ENCODE measurements at regions not wholly inside any gene's neighbourhood (a gene's known extent, or its start where the extent isn't known, plus 50 kb on each side); places are given as distances from the start of the nearest gene placed in this dataset.

DNA sequence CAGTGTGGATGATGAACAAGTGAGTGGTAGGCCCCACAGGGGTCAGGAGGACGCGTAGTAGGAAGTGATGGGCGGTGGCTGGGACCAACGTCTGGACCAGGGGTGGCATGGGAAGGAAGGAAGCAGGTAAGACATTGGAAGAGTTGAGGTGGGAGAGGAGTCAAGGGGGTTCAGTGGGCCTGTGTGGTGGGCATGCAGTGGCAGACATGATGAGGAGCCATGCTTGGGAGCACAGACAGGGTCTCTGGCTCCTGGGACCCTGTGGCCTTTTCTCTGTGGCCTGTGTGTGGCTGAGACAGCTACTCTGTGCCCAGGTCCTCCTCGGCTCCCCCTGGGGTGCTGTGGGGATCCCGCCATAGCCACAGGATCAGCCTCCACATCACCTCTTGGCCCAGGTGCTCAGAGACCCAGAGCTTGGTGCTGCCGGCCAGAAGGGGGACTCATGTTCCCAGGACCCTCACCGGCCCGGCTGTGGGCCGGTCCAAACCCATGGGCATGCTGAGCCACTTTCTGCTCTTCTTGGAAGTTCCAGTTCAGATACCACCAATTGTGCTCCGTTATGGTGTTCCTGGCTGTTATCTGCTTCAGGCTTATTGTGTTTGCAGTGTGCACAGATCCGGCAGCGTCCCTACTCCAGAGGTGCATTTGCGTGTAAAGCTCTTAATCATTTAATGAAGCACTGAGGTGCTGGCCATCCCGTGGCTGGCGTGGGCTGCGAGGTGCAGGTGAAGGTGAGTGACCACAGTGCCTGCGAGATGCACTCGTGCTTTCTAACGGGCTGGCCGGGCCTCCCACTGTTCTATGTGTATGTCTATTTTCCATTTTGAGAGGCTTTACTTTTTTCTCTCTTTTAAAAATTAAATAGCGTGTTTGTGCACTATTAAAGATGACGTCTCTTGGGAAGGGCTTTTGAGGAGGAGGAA, 147.9 kb downstream of the TEX29 start:
- Histone ChIP-seq H3K4me1 (no peaks in the 10 kb centered on the region), H3K36me3 (replicated peaks in 1 of 2; ENCODE audit: insufficient read depth in 1 of 2, low read depth in 2 of 2) (no peaks in the 10 kb centered on the region), H3K4me3 (no peak overlapping the region), H3K27me3 (no peaks in the 10 kb centered on the region), H3K27ac (no peak overlapping the region), H3K9me3 (no peaks in the 10 kb centered on the region)
- no peak for ATAC-seq
- 72 to 79% methylated on average over 20 to 23 of the region's 23 CpGs for WGBS, 2 donors
- DNase-seq = no peak
- no peak for TF ChIP-seq POLR2A (IDR thresholded peaks at IDR 0.05)
- TF ChIP-seq, protein P1, sequence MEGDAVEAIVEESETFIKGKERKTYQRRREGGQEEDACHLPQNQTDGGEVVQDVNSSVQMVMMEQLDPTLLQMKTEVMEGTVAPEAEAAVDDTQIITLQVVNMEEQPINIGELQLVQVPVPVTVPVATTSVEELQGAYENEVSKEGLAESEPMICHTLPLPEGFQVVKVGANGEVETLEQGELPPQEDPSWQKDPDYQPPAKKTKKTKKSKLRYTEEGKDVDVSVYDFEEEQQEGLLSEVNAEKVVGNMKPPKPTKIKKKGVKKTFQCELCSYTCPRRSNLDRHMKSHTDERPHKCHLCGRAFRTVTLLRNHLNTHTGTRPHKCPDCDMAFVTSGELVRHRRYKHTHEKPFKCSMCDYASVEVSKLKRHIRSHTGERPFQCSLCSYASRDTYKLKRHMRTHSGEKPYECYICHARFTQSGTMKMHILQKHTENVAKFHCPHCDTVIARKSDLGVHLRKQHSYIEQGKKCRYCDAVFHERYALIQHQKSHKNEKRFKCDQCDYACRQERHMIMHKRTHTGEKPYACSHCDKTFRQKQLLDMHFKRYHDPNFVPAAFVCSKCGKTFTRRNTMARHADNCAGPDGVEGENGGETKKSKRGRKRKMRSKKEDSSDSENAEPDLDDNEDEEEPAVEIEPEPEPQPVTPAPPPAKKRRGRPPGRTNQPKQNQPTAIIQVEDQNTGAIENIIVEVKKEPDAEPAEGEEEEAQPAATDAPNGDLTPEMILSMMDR (IDR thresholded peaks at IDR 0.05) = no peak
- intact Hi-C loops (cut with DNase I) = no loop called here

DNA sequence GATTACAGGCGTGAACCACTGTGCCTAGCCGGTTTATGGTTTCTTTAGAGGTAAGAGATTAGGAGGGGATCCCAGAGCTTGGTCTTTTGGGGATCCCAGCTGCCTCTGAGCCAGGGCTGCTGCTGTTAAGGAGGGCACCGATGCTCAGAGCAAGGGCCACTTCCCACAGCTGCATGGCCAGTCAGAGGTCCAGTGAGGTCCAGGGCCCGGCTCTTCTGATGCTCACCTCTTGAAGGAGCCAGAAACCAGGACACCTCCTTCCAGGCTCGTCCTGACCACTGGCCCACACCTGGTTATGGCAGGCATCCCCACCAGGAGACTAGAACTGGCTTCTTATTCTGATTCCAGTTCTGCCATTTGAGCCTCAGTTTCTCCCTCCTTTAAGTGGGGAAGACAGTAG, 149.0 kb downstream of the TEX29 start:
- no peak for DNase-seq
- intact Hi-C loops (cut with DNase I) = no loop called here
- Histone ChIP-seq H3K27ac (no peak overlapping the region), H3K27me3 (no peaks in the 10 kb centered on the region), H3K4me3 (no peak overlapping the region), H3K4me1 (no peaks in the 10 kb centered on the region), H3K36me3 (replicated peaks in 1 of 2; ENCODE audit: insufficient read depth in 1 of 2, low read depth in 2 of 2) (no peaks in the 10 kb centered on the region), H3K9me3 (no peaks in the 10 kb centered on the region)
- WGBS, 2 donors = 77 to 79% methylated on average over 5 of the region's 5 CpGs
- ATAC-seq = no peak
- TF ChIP-seq, protein P1 (IDR thresholded peaks at IDR 0.05) = no peak
- TF ChIP-seq POLR2A (IDR thresholded peaks at IDR 0.05) = no peak

DNA sequence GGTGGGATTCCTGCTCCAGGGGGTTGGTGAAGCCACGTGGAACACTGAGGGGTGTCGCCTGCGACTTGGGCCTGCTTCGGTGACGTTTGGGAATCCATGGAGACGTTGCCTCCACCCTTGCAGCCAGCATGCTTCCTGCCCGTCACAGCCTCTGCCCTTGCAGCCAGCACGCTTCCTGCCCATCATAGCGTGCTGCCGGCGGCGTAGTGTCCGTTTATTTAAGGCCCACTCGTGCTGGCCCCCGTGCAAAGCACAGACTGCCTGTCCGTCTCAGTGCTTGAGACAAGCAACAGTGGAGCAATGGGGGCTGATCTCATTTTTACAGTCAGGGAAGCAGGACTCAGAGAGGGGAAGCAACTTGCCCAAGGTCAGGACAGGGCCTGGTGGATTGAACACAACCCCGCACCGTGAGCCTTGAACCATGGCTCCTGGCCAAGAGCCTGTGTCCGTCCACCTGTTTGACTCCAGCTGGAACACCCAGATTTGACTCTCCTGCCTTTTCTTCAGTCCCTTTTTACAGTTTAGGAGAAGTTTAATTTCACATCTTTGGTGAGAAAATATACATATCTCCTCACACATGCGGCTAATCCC, 149.6 kb downstream of the TEX29 start:
- no peaks in the 10 kb centered on the region for H3K9me3 ChIP-seq
- no peaks in the 10 kb centered on the region for H3K36me3 ChIP-seq (replicated peaks in 1 of 2; ENCODE audit: insufficient read depth in 1 of 2, low read depth in 2 of 2)
- intact Hi-C loops (cut with DNase I) = no loop called here
- H3K4me3 ChIP-seq = no peak overlapping the region
- no peaks in the 10 kb centered on the region for H3K4me1 ChIP-seq
- WGBS, 2 donors = 66 to 69% methylated on average over 20 of the region's 20 CpGs
- H3K27me3 ChIP-seq = no peaks in the 10 kb centered on the region
- no peak for DNase-seq
- no peak for ATAC-seq
- no peak overlapping the region for H3K27ac ChIP-seq
- TF ChIP-seq, protein P1 (IDR thresholded peaks at IDR 0.05) = no peak
- TF ChIP-seq POLR2A (IDR thresholded peaks at IDR 0.05) = no peak

DNA sequence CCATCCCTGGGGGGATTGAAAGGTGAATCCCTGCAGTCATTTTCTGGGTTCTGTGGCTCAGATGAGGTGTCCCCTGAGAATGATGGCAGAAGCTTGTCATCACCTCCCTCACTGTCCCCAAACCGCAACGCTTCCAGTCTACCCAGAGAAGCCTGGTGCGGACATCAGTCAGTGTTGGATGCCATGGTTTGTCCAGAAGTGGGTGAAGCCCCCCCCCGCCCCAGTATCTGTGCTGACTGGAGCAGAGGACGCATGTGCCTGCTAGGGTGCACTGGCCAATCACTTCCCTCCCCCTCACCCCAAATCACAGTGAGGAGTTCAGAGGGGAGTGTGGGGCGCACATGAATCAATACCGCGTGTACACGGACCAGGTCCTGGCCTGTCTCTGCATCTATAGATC, 150.5 kb downstream of the TEX29 start:
- ATAC-seq = no peak
- Histone ChIP-seq H3K4me3 (no peak overlapping the region), H3K27me3 (no peaks in the 10 kb centered on the region), H3K27ac (no peak overlapping the region), H3K36me3 (replicated peaks in 1 of 2; ENCODE audit: insufficient read depth in 1 of 2, low read depth in 2 of 2) (no peaks in the 10 kb centered on the region), H3K4me1 (no peaks in the 10 kb centered on the region), H3K9me3 (no peaks in the 10 kb centered on the region)
- TF ChIP-seq POLR2A (IDR thresholded peaks at IDR 0.05) = no peak
- TF ChIP-seq, protein P1 (IDR thresholded peaks at IDR 0.05) = no peak
- DNase-seq = no peak
- 69 to 77% methylated on average over 8 to 9 of the region's 9 CpGs for WGBS, 2 donors
- intact Hi-C loops (cut with DNase I) = no loop called here

All from body of pancreas (tissue), 4 donors.